GM10266 (cell line): ENCODE measurements at regions not wholly inside any gene's neighbourhood (a gene's known extent, or its start where the extent isn't known, plus 50 kb on each side); places are given as distances from the start of the nearest gene placed in this dataset.

Source experiments
- DNase-seq: peaks from one replicate; pipeline ENCODE4 v3.0.0; 2012; ENCODE audit errors: extremely low spot score
- CTCF ChIP-seq: IDR thresholded peaks from 2 replicates; pipeline ENCODE4 v1.5.1; 2012; ENCODE audit warnings: mild to moderate bottlenecking, low read depth; ENCODE audit not compliant: control insufficient read depth, insufficient read depth; ENCODE audit errors: missing control alignments

GRCh38 chr12:66741919-66742318 lies 63.0 kb upstream of the GRIP1 start:
- DNase-seq: no peak
- TF ChIP-seq CTCF: no peak

GRCh38 chr12:66742508-66743367 lies 63.9 kb upstream of the GRIP1 start:
- no peak for TF ChIP-seq CTCF
- DNase-seq: no peak

- no peak for DNase-seq
- no peak for TF ChIP-seq CTCF
Observed at GRCh38 chr12:66744461-66744860, 65.6 kb upstream of the GRIP1 start.

GRCh38 chr12:66744956-66745383 lies 66.1 kb upstream of the GRIP1 start:
- no peak for DNase-seq
- no peak for TF ChIP-seq CTCF

GRCh38 chr12:66746489-66747201 lies 67.8 kb upstream of the GRIP1 start:
- no peak for TF ChIP-seq CTCF
- no peak for DNase-seq

GRCh38 chr12:66751432-66752113 lies 72.7 kb upstream of the GRIP1 start:
- no peak for DNase-seq

More at GRCh38 chr12:66751432-66752113, 72.7 kb upstream of the GRIP1 start:
- no peak for TF ChIP-seq CTCF
